Fibroblast of the aortic adventitia (primary cell): ENCODE measurements at regions not wholly inside any gene's neighbourhood (a gene's known extent, or its start where the extent isn't known, plus 50 kb on each side); places are given as distances from the start of the nearest gene placed in this dataset.

Experiments
- DNase-seq: peaks from one replicate; pipeline ENCODE4 v3.0.0-alpha.2; 2010; ENCODE audit warnings: low read depth
- H3K4me3 ChIP-seq: 2 replicates; pipeline ENCODE4 v1.5.1; 2011; ENCODE audit warnings: low read depth, mild to moderate bottlenecking, control low read depth, low read length, moderate library complexity
- CTCF ChIP-seq: IDR thresholded peaks from 2 replicates; pipeline ENCODE4 v1.5.1; 2011; ENCODE audit warnings: mild to moderate bottlenecking, low read length, control low read depth, inconsistent platforms; ENCODE audit not compliant: insufficient read depth

- no peak for DNase-seq
- no peak overlapping the region for H3K4me3 ChIP-seq
- TF ChIP-seq CTCF, result no peak
Observed at GRCh38 chr5:158482125-158482524, 617.6 kb downstream of the EBF1 start.

GRCh38 chr5:158478139-158478538, 619.2 kb upstream of the CLINT1 start:
- no peak for TF ChIP-seq CTCF
- DNase-seq, result no peak
- no peak overlapping the region for H3K4me3 ChIP-seq

- no peak overlapping the region for H3K4me3 ChIP-seq
- no peak for TF ChIP-seq CTCF
Observed at GRCh38 chr5:158477214-158477613, 618.3 kb upstream of the CLINT1 start.

GRCh38 chr5:158473016-158473635, 614.2 kb upstream of the CLINT1 start:
- H3K4me3 ChIP-seq, result no peak overlapping the region
- no peak for TF ChIP-seq CTCF
- no peak for DNase-seq

More at GRCh38 chr5:158477214-158477613, 618.3 kb upstream of the CLINT1 start:
- no peak for DNase-seq

- DNase-seq, result no peak
- no peak overlapping the region for H3K4me3 ChIP-seq
- no peak for TF ChIP-seq CTCF
Observed at GRCh38 chr5:158471535-158471924, 612.6 kb upstream of the CLINT1 start.

GRCh38 chr5:158470764-158471534, 612.0 kb upstream of the CLINT1 start:
- DNase-seq, result no peak
- TF ChIP-seq CTCF, result no peak
- H3K4me3 ChIP-seq, result no peak overlapping the region
